H1 (cell line): ENCODE measurements at regions not wholly inside any gene's neighbourhood (a gene's known extent, or its start where the extent isn't known, plus 50 kb on each side); places are given as distances from the start of the nearest gene placed in this dataset.

Experiments
- CTCF ChIA-PET: fragments of 300-600 bp; sonication (Branson Sonifier 250); formaldehyde crosslinking; loops from one replicate; lab custom pipeline; 2021; ENCODE audit not compliant: partially characterized antibody; lab: Charles Lee
- POLR2A ChIA-PET: fragments of 300-600 bp; sonication (Branson Sonifier 250); formaldehyde crosslinking; loops from one replicate; lab custom pipeline; 2021; ENCODE audit warnings: inconsistent platforms; ENCODE audit not compliant: partially characterized antibody; lab: Charles Lee
- DNase-seq, 2 experiments: peaks; one replicate each; pipeline versions ENCODE4 v3.0.0 to v3.0.0-alpha.2; 2010 to 2022; ENCODE audit warnings: low spot score in 2 of 2, low read depth in 1 of 2, mixed read lengths in 1 of 2
- FAIRE-seq: peaks from 2 replicates; lab custom pipeline; 2011; peaks lifted over from hg19 to GRCh38; lab: Jason Lieb, UNC
- H2AFZ ChIP-seq: 2 replicates; pipeline ENCODE4 v1.8.1; 2012; ENCODE audit warnings: low read length, inconsistent platforms
- H2AK5ac ChIP-seq: 2 replicates; pipeline ENCODE4 v1.6.1; 2013; ENCODE audit warnings: low read depth, low read length
- H2BK120ac ChIP-seq: replicated peaks from 2 replicates; pipeline ENCODE3; 2013; ENCODE audit warnings: low read depth, low read length, inconsistent platforms
- H2BK12ac ChIP-seq: 2 replicates; pipeline ENCODE4 v1.6.1; 2013; ENCODE audit warnings: low read depth, low read length
- H2BK15ac ChIP-seq: 2 replicates; pipeline ENCODE4 v1.6.1; 2013; ENCODE audit warnings: low read length
- H2BK20ac ChIP-seq: 2 replicates; pipeline ENCODE4 v1.6.1; 2013; ENCODE audit warnings: low read length
- H2BK5ac ChIP-seq: 2 replicates; pipeline ENCODE4 v1.6.1; 2013; ENCODE audit warnings: low read depth, low read length
- H3K14ac ChIP-seq: 2 replicates; pipeline ENCODE4 v1.6.1; 2013; ENCODE audit warnings: inconsistent platforms; ENCODE audit not compliant: insufficient read length
- H3K18ac ChIP-seq: 2 replicates; pipeline ENCODE4 v1.6.1; 2013; ENCODE audit warnings: low read length; ENCODE audit errors: extremely low read depth
- H3K23ac ChIP-seq: 2 replicates; pipeline ENCODE4 v1.6.1; 2013; ENCODE audit warnings: inconsistent platforms; ENCODE audit not compliant: insufficient read length
- H3K23me2 ChIP-seq: 2 replicates; pipeline ENCODE4 v1.6.1; 2013; ENCODE audit warnings: low read depth, low read length
- H3K27ac ChIP-seq: 2 replicates; pipeline ENCODE4 v1.6.1; 2011; ENCODE audit warnings: low read depth, low read length, inconsistent platforms
- H3K27me3 ChIP-seq, 4 experiments: replicated peaks in 1 of 4; 1 replicate in 1 of 4; 2 replicates in 3 of 4; pipeline versions ENCODE4 v1.6.1 to v1.8.1; 2011 to 2013; ENCODE audit warnings: low read length in 3 of 4, mild to moderate bottlenecking in 3 of 4, inconsistent platforms in 2 of 4, mixed read lengths in 2 of 4, moderate library complexity in 1 of 4; ENCODE audit not compliant: control insufficient read depth in 3 of 4, insufficient read depth in 3 of 4; ENCODE audit errors: extremely low read depth in 1 of 4
- H3K36me3 ChIP-seq, 4 experiments: 2 replicates each; pipeline versions ENCODE4 v1.6.1 to v1.8.1; 2011 to 2013; ENCODE audit warnings: mild to moderate bottlenecking in 4 of 4, low read length in 3 of 4, moderate library complexity in 2 of 4, control low read depth in 1 of 4, inconsistent platforms in 1 of 4; ENCODE audit not compliant: insufficient read depth in 4 of 4, control insufficient read depth in 2 of 4
- H3K4ac ChIP-seq: replicated peaks from 2 replicates; pipeline ENCODE3; 2013; ENCODE audit warnings: low read length, low read depth, mixed read lengths, inconsistent platforms; ENCODE audit not compliant: insufficient read length
- H3K4me1 ChIP-seq, 4 experiments: replicated peaks in 1 of 4; 1 replicate in 1 of 4; 2 replicates in 3 of 4; pipeline versions ENCODE4 v1.6.1 to v1.8.1; 2011 to 2013; ENCODE audit warnings: low read length in 3 of 4, inconsistent platforms in 2 of 4, mixed read lengths in 1 of 4; ENCODE audit not compliant: insufficient read depth in 4 of 4, control insufficient read depth in 3 of 4
- H3K4me2 ChIP-seq, 2 experiments: 2 replicates each; pipeline versions ENCODE4 v1.6.1 to v1.8.1; 2011 to 2013; ENCODE audit warnings: low read depth in 2 of 2, low read length in 2 of 2, control low read depth in 1 of 2, inconsistent platforms in 1 of 2, mild to moderate bottlenecking in 1 of 2; ENCODE audit not compliant: insufficient read depth in 1 of 2
- H3K4me3 ChIP-seq, 4 experiments: fragments of 200-600, 300-600 bp in 1 of 4; sonication (generic), shearing (Covaris generic), sonication (Bioruptor Twin) in 1 of 4; 2 replicates each; pipeline versions ENCODE4 v1.5.1 to v1.8.1; 2011 to 2016; ENCODE audit warnings: low read length in 4 of 4, low read depth in 3 of 4, control low read depth in 2 of 4, inconsistent platforms in 2 of 4, mild to moderate bottlenecking in 2 of 4, mixed read lengths in 1 of 4, moderate library complexity in 1 of 4; ENCODE audit not compliant: insufficient read depth in 2 of 4; ENCODE audit errors: extremely low read depth in 1 of 4
- H3K56ac ChIP-seq: replicated peaks from 2 replicates; pipeline ENCODE3; 2013; ENCODE audit warnings: low read depth, mild to moderate bottlenecking, mixed read lengths, low read length, inconsistent platforms; ENCODE audit not compliant: insufficient read length
- H3K79me1 ChIP-seq: 2 replicates; pipeline ENCODE4 v1.6.1; 2013; ENCODE audit warnings: low read depth, low read length, control low read depth
- H3K79me2 ChIP-seq, 2 experiments: 2 replicates each; pipeline versions ENCODE4 v1.6.1 to v1.8.1; 2012 to 2013; ENCODE audit warnings: low read length in 2 of 2, mild to moderate bottlenecking in 2 of 2, inconsistent platforms in 1 of 2; ENCODE audit not compliant: insufficient read depth in 2 of 2, control insufficient read depth in 1 of 2
- H3K9ac ChIP-seq, 4 experiments: replicated peaks in 1 of 4; 1 replicate in 1 of 4; 2 replicates in 3 of 4; pipeline versions ENCODE4 v1.6.1 to v1.8.1; 2011 to 2013; ENCODE audit warnings: low read depth in 3 of 4, low read length in 3 of 4, control low read depth in 2 of 4, mild to moderate bottlenecking in 2 of 4, moderate library complexity in 2 of 4, inconsistent platforms in 1 of 4; ENCODE audit errors: extremely low read depth in 1 of 4
- H3K9me3 ChIP-seq, 2 experiments: 2 replicates each; pipeline versions ENCODE4 v1.6.1 to v1.8.1; 2012 to 2013; ENCODE audit warnings: mild to moderate bottlenecking in 2 of 2, moderate library complexity in 2 of 2, control low read depth in 1 of 2, inconsistent platforms in 1 of 2, low read depth in 1 of 2, low read length in 1 of 2, mixed read lengths in 1 of 2; ENCODE audit not compliant: insufficient read depth in 2 of 2
- H4K20me1 ChIP-seq, 2 experiments: replicated peaks in 1 of 2; 2 replicates each; pipeline versions ENCODE3 to v1.8.1; 2011 to 2013; ENCODE audit warnings: inconsistent platforms in 2 of 2, low read length in 2 of 2, mild to moderate bottlenecking in 1 of 2; ENCODE audit not compliant: insufficient read depth in 2 of 2, control insufficient read depth in 1 of 2
- H4K5ac ChIP-seq: 2 replicates; pipeline ENCODE4 v1.6.1; 2013; ENCODE audit warnings: low read length, low read depth, mixed read lengths, inconsistent platforms; ENCODE audit not compliant: insufficient read length
- H4K8ac ChIP-seq: 2 replicates; pipeline ENCODE4 v1.8.0; 2013; ENCODE audit warnings: mild to moderate bottlenecking, moderate library complexity, low read length, inconsistent platforms; ENCODE audit not compliant: insufficient read depth; ENCODE audit errors: extremely low read depth
- H4K91ac ChIP-seq: replicated peaks from 2 replicates; pipeline ENCODE3; 2013; ENCODE audit warnings: low read length, mixed read lengths, inconsistent platforms; ENCODE audit not compliant: insufficient read length
- ATF2 ChIP-seq: IDR thresholded peaks from 2 replicates; pipeline ENCODE4 v1.6.1; 2012; ENCODE audit warnings: low read length, inconsistent platforms
- BCL11A ChIP-seq, 2 experiments: IDR thresholded peaks; one replicate each; pipeline ENCODE4 v1.6.1; 2011; ENCODE audit warnings: low read depth in 2 of 2, low read length in 2 of 2, mild to moderate bottlenecking in 2 of 2
- CHD2 ChIP-seq: IDR thresholded peaks from 2 replicates; pipeline ENCODE4 v1.6.1; 2012; ENCODE audit warnings: low read length, improper control_type of control experiment
- E2F6 ChIP-seq: IDR thresholded peaks from 2 replicates; pipeline ENCODE4 v1.6.1; 2012; ENCODE audit warnings: inconsistent platforms
- EGR1 ChIP-seq: IDR thresholded peaks from 2 replicates; pipeline ENCODE4 v1.6.1; 2011; ENCODE audit warnings: low read depth, low read length, borderline replicate concordance
- HDAC6 ChIP-seq: IDR thresholded peaks from one replicate; pipeline ENCODE4 v1.7.1; 2012; ENCODE audit warnings: low read depth, mild to moderate bottlenecking, inconsistent platforms, low read length, moderate library complexity
- RAD21 ChIP-seq, 2 experiments: IDR thresholded peaks in 1 of 2; conservative IDR thresholded peaks in 1 of 2; 2 replicates each; pipeline ENCODE4 v1.6.1; 2011; ENCODE audit warnings: low read depth in 2 of 2, low read length in 2 of 2, improper control_type of control experiment in 1 of 2, inconsistent platforms in 1 of 2, mild to moderate bottlenecking in 1 of 2, moderate library complexity in 1 of 2
- RNF2 ChIP-seq: fragments of 200-900, 300-1000 bp; sonication (generic); IDR thresholded peaks from 2 replicates; pipeline ENCODE4 v1.7.1; 2016; ENCODE audit warnings: borderline replicate concordance, low read depth, mild to moderate bottlenecking, antibody characterized with exemption, low read length; ENCODE audit not compliant: poor library complexity, severe bottlenecking; ENCODE audit errors: missing control alignments
- SAP30 ChIP-seq: fragments of 300-600 bp; sonication (generic); IDR thresholded peaks from 2 replicates; pipeline ENCODE4 v1.7.1; 2012; ENCODE audit warnings: low read length, moderate library complexity, mild to moderate bottlenecking, inconsistent platforms; ENCODE audit not compliant: insufficient read depth, insufficient replicate concordance
- TAF1 ChIP-seq: IDR thresholded peaks from 2 replicates; pipeline ENCODE4 v1.6.1; 2011; ENCODE audit warnings: mild to moderate bottlenecking, low read depth, low read length
- TAF7 ChIP-seq: optimal IDR thresholded peaks from 2 replicates; pipeline ENCODE3; 2011; ENCODE audit warnings: low read depth, mild to moderate bottlenecking, inconsistent platforms, low read length, moderate library complexity, borderline replicate concordance
- TBP ChIP-seq: IDR thresholded peaks from 2 replicates; pipeline ENCODE4 v1.6.1; 2011; ENCODE audit warnings: low read depth, low read length, improper control_type of control experiment
- WGBS, 2 experiments: shearing (Covaris generic) in 1 of 2; methylation state at CpG; one replicate each; pipeline versions ENCODE4 v1.1.6 to v1.1.7; 2013 to 2015; ENCODE audit warnings: low lambda C conversion rate in 2 of 2, mixed read lengths in 2 of 2, inconsistent platforms in 1 of 2, low coverage in 1 of 2, missing lambda C conversion rate in 1 of 2; ENCODE audit not compliant: insufficient replicate concordance in 2 of 2, insufficient coverage in 1 of 2, insufficient read length in 1 of 2; ENCODE audit errors: extremely low coverage in 1 of 2, missing lambda C conversion rate in 1 of 2; 5-methylcytosine and 5-hydroxymethylcytosine counted together

DNA sequence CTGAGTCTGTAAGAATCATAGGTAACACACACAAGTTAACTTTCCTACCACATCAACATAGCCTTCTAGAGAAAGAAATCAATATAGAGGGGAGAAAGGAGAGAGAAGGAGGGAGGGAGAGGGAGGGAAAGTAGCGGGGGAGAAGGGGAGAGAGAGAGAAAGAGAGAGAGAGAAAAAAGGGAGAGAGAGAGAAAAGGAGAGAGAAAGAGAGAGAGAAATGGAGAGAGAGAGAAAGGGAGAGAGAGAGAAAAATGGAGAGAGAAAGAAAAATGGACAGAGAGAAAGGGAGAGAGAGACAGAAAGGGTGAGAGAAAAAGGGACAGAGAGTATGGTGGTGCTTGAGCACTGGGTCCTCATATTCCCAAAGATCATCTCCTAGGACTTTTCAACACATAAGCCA, 591.7 kb downstream of the ZEB2 start:
- Histone ChIP-seq H2BK15ac (no peak overlapping the region), H2BK12ac (no peak overlapping the region), H3K79me2 (no peaks in the 10 kb centered on the region), H3K4me2 (no peak overlapping the region), H3K23me2 (no peaks in the 10 kb centered on the region), H4K5ac (no peak overlapping the region), H2AK5ac (no peak overlapping the region), H3K18ac (no peak overlapping the region), H2BK5ac (no peak overlapping the region), H3K27ac (no peak overlapping the region), H2AFZ (no peak overlapping the region), H2BK120ac (no peak overlapping the region), H3K4ac (no peak overlapping the region), H4K8ac (no peak overlapping the region), H3K36me3 (no peaks in the 10 kb centered on the region), H3K9me3 (no peaks in the 10 kb centered on the region), H3K4me1 (no peaks in the 10 kb centered on the region), H4K20me1 (no peaks in the 10 kb centered on the region), H2BK20ac (no peak overlapping the region), H3K27me3 (no peaks in the 10 kb centered on the region), H3K14ac (no peak overlapping the region), H3K4me3 (no peak overlapping the region), H3K79me1 (no peaks in the 10 kb centered on the region), H3K56ac (no peak overlapping the region), H4K91ac (no peak overlapping the region), H3K9ac (no peak overlapping the region), H3K23ac (no peak overlapping the region)
- ChIA-PET CTCF (no interaction called here), POLR2A (no interaction called here)
- DNase-seq (no peak), FAIRE-seq (no peak)
- WGBS, 2 experiments, result 42% methylated on average over 1 of the region's 1 CpG; no CpG with 5 or more reads in 1 of the 2 experiments
- TF ChIP-seq TAF7, result no peak
- TF ChIP-seq RNF2, result no peak
- no peak for TF ChIP-seq CHD2
- TF ChIP-seq ATF2, result no peak
- no peak for TF ChIP-seq TBP
- TF ChIP-seq EGR1, result no peak
- TF ChIP-seq E2F6, result no peak
- no peak for TF ChIP-seq RAD21 (IDR thresholded peaks at IDR 0.05 in 1 of 2, conservative IDR thresholded peaks at IDR 0.05 in 1 of 2; ENCODE audit: low read depth in 2 of 2, low read length in 2 of 2)
- TF ChIP-seq SAP30, result no peak
- no peak for TF ChIP-seq BCL11A (IDR thresholded peaks at IDR 0.05; ENCODE audit: low read depth in 2 of 2, low read length in 2 of 2)
- TF ChIP-seq TAF1, result no peak
- TF ChIP-seq HDAC6, result no peak
